ENCODE measurements at regions not wholly inside any gene's neighbourhood (a gene's known extent, or its start where the extent isn't known, plus 50 kb on each side); places are given as distances from the start of the nearest gene placed in this dataset.
"Not testable (repeated sequence)": the region's sequence is repeated elsewhere in the genome, so short reads cannot be mapped to it uniquely, and the experiment has no call there.

DNA sequence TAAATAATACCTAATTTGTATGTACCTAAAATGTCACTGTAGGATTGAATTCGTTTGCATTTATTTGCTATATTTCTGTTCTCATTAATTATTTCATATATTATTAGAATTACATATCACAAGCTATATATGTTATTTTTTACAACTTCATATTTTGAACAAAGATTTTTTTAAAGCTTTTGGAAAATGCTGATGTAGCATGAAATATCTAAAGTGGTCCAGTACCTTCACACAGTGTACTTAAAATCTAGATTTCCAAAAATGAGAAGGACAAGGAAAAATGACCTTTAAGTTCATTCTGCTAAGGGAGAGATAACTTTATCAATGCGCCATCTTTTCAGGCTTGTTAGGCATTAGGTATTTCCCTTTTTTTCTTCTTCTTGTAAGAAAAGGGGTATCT, 71.8 kb downstream of the LARP7 start:
- no peak for DNase-seq

DNA sequence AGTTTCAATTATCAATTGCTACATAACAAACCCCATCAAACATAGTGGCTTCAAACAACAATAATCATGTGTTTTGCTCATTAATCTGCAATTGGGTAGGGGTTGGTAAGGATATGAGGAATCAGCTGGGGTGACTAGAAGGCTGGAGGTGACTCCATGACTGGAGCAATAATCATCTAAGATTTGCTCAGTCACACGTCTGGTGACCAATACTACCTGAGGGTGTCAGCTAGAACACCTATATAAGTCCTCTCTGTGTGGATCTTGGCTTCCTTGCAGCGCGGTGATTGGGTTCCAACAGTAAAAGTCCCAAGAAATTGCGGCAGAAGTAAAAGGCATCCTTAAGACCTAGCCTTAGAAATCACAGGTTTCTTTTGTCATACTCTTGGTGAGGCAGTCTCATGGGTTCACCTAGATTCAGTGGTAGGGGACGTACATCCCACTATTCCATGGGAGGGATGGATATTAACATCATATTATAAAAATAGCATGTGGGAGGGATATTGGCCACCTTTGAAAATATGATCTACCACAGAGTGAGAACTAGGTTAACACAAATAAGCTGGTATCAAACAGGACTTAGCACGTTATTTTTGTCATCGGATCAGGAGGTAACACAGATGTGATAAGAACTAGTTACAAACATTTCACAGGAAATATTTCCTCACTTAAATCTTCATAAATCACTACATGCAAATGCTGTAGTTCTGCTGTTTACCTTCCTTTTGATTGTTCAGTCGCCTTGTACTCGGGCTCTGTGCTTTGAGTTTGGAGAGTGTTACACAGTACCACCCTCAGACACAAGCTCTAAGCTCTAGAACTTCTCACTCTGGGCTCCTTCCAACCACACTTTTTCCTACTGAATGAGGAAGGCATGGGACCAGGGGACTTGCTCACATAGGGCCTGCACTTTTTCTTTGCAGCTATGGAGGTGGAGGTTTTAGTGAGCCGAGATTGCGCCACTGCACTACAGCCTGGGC, 78.3 kb downstream of the LARP7 start:
- no peak for DNase-seq

DNA sequence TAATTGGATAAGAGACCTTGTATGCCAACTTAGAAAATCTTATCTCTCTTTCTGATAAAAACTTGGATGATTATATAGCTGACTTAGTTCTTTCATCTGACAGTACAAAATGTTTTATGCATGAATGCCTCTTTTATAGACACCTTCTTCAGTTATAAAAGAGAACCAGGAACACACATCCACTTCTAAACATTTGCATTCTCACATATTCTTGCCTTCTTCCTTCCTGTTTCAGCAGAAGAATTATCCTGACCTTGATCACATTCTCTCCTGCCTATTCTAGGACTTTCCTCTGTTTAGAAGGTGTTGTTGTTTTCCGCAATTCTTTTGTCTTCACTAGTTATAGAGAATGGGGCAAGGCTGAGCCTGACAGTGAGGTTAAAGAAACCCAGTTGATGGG, 80.9 kb downstream of the LARP7 start:
- no peak for DNase-seq

DNA sequence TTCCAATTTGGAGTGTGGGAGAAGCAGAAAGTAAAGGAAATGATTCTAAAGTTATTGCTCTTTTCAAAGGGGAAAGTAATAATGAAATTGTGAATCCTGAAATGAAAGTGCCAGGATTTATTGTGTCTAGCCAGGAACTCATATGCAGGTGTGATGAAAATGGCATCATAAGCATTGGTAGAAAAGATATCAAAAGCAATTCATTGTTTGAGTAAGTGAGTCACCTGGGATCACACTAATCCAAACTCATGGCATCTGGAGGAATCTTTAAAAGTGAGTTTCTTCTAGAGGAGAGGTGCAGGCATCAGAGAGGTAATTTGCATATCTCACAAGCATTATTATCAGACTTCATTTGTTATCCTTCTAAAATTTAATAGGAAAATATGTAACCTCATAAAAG, 84.7 kb downstream of the LARP7 start:
- DNase-seq: no peak

DNA sequence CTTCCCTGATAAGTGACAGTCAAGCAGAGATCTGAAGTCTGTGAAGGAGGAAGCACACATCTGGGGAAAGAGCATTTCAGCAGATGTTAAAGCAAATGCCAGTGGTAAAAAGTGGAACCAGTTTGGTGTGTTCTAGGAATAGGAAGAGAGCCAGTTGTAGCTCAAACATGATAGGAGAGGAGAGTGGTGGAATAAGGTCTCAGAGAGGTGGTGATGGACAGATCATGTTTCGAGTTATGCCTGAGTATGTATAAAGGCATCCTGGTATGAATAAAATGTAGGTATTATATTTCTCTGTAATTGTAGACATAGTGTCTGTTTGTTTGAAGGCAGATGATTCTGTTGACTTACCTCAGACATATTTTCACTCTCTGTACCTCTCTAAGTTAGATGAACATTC, 89.1 kb downstream of the LARP7 start:
- no peak for DNase-seq

DNA sequence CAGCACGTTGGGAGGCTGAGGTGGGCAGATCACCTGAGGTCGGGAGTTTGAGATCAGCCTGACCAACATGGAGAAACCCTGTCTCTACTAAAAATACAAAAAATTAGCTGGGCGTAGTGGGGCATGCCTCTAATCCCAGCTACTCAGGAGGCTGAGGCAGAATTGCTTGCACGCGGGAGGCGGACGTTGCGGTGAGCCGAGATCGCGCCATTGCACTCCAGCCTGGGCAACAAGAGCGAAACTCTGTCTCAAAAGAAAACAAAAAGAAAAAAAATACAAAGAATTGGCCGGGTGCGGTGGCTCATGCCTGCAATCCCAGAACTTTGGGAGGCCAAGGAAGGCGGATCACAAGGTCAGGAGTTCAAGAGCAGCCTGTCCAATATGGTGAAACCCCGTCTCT, 90.8 kb downstream of the LARP7 start:
- DNase-seq: not testable (repeated sequence)

DNA sequence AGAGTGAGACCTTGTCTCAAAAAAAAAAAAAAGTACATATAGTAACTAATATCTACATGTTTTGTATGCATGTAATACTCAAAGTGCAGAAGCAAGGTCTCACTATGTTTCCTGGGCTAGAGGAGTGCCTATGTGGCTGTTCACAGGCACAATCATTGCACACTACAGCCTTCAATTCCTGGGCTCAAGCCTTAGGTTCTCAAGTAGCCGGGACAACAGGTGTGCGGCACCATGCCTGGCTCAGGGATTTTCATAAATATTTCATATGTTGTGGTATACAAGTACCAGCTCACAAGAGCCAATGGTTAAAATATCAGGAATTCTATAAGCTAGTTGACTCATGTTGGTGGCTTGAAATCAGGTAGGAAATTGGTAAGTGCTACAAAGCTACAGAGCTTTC, 94.8 kb downstream of the LARP7 start:
- no peak for DNase-seq

DNA sequence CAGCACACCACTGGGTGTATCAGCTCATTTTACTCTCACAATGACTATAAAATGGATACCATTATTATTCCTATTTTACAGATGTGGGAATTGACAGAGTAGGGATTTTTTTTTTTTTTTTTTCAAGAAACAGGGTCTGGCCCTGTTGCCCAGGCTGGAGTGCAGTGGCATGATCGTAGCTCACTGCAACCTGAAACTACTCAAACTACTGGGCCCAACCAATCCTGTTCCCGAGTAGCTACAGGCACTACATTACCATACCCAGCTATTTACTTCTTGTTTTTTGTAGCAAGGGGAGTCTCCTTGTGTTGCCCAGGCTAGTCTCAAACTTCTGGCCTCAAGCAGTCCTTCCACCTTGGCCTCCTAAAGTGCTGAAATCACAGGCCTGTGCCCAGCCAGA, 95.2 kb downstream of the LARP7 start:
- DNase-seq: no peak

DNA sequence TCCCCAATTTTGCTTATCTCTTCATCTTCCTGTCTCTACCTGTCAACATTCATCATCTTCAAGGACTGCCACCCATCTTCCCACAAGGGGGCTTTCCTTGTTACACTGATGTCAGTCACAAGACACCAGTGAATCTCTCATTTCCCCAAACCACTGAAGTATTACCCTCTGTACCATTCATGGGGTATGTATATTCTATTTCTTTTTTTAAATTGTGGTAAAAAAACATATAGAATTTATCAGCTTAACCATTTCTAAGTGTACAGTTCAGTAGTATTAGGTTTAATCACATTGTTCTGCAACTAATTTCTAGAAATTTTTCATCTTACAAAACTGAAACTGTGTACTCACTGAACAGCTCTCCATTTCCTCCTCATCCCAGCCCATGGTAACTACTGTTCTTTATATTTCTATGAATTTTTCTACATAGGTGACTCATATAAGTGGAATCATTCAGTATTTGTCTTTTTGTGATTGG, 98.6 kb downstream of the LARP7 start:
- DNase-seq: no peak

DNA sequence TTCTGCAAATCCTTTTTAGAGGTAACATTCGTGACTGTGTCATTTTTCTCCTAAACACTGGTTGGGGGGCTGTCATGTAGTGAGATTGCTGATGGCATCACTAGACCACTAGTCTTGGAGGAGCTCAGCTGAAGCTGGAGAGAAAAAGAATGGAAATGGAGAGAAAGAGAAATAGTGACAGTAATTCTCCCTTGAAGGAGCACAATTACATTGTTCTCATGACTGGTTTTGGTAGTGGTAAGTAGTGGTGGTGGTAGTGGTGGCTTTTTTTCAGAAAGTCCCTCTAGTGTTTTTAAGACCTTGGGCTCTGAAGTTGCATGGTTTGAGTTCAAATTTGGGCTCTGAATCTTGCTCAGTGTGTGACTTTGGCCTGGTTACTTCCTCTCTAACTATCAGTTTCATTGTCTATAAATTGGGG, 99.8 kb downstream of the LARP7 start:
- DNase-seq: no peak

DNA sequence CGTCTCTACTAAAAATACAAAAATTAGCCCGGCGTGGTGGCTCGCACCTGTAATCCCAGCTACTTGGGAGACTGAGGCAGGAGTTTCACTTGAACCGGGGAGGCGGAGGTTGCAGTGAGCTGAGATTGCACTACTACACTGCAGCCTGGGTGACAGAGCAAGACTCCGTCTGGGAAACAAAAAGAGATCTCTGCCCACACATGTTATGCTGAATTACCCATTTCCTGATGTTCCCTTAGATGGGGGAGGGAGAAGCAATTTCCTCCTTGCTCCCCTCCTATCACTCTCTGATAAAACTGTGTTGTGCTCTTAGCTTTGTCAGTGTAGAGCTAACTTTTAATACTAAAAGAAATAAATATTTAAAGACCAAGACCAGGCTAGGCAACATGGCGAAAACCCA, 102.5 kb downstream of the LARP7 start:
- DNase-seq: no peak

DNA sequence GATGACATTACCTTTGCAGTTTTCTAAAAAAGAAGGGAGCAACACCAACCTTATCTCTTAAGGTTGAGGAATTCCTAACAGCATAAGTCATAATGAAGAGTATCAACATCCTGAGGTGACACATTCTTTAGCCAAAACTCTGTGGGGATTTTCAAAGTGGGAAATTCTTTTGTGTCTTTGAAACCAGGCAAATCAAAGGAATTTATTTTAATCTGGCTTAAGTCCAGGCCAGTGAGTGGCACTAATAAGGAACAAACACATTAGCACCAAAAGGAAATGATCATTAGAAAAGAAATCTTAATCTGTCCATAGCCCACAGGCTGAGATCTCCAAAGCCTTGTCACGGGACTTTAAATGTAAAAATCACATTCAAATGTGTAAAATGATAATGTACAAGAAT, 110.1 kb downstream of the LARP7 start:
- no peak for DNase-seq

DNA sequence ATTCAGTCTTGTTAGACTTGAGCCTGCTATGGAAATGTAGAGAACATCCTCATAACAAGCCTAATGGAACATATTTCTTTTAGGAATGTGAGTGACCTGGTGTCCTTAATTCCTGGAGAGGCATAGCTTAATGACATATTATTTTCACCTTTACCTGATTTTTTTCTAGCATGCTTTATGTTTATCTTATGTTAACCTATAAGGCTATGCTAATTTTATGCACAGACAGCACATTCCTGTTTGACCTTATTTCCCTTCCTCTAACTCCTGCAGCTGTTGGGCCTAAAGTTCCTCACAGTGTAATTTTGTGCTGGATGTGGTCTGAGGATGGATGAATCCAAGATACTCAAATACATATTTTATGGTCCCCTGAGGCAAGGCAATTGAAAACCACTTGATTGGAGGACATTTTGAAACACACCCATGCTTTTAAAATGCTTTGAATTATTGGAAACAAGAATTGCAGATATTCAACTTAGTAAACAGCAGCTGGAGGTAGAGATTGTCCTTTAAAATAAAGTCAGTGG, 111.5 kb downstream of the LARP7 start:
- no peak for DNase-seq

DNA sequence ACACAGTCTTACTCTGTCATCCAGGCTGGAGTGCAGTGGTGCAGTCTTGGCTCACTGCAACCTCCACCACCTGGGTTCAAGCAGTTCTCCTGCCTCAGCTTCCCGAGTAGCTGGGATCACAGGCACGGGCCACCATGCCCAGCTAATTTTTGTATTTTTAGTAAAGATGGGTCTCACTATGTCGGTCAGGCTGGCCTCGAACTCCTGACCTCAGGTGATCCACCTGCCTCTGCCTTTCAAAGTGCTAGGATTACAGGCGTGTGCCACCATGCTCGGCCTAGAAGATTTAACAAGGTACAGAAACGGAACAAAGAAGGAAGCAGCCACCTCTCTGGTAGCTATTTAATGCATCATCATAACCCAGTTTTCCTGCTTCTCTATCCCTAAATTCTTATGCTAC, 113.8 kb downstream of the LARP7 start:
- not testable (repeated sequence) for DNase-seq

DNA sequence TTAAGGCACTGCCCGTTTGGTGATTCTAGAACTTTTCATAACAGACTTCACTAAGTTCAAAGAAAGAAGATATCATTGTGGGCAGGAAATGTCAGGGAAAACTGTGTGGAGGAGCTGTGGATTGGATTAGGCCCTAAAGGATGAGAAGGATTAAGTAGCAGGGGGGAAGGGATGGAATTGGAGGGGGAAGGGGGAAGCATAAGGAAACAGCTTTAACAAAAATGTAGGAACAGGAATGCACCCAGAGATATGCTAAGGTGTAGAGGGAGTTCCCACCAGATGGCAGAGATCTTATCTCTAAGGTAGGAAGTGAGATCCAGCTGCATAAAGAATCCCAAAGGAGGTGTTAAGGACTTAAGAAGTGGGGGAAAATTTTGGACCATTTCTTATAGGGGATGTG, 114.5 kb downstream of the LARP7 start:
- DNase-seq: no peak

DNA sequence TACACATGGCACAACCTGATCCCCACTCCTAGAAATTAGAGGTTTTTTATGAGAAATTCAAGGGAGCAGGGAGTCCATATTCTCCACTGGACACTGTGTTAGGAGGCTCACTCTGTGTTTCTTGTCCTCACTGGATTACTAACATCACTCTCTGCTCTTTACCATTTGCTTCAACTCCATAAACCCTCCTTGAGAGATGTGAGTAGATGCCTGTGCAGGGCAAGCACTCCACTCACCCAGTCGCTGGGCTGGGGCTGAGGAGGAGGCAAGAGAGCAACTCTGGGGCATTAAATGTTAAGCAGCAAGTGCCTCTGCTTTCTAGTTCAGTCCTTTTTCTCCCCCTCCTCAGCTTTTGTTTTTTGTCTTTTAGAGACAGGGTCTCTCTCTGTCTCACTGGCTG, 115.1 kb downstream of the LARP7 start:
- no peak for DNase-seq

DNA sequence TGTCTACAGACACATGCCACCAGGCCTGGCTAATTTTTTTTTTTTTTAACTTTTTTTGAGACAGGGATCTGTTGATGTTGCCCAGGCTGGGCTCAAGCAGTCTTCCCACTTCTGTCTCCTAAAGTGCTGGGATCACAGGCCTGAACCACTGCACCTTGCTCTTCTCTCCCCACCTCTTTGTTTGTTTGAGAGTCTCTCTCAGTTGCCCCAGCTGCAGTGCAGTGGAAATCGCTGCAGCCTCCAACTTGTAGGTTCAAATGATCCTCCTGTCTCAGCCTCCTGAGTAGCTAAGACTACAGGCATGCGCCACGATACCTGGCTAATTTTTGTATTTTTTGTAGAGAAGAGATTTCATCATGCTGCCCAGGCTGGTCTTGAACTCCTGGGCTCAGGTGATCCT, 115.6 kb downstream of the LARP7 start:
- no peak for DNase-seq

DNA sequence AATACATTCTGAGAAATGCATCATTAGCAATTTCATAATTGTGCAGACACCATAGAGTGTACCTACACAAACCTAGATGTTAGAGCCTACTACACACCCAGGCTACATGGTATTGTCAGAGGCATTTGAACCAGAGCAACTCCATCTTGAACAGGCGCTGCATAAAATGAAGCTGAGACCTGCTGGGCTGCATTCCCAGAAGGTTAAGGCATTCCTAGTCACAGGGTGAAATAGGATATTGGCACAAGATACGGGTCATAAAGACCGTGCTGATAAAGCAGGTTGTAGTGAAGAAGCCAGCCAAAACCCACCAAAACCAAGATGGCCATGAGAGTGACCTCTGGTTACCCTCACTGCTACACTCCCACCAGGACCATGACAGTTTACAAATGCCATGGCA, 116.4 kb downstream of the LARP7 start:
- DNase-seq: no peak

DNA sequence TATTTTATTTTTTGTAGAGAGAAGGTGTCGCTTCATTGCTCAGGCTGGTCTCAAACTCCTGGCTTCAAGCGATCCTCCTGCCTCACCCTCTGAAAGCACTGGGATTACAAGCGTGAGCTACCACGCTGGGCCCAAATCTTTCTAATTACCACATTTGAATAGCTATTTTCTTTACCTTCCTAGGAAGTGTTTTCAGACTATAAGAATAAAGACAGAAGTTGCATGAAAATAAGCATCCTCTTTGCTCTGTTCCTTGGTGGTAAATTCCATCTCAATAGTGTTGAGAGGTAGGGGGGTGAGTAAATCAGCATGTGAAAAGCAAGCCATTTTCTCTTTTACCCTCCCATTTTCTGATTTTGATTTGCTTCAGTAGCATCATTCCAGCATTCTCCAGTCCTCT, 122.4 kb downstream of the LARP7 start:
- DNase-seq: no peak

DNA sequence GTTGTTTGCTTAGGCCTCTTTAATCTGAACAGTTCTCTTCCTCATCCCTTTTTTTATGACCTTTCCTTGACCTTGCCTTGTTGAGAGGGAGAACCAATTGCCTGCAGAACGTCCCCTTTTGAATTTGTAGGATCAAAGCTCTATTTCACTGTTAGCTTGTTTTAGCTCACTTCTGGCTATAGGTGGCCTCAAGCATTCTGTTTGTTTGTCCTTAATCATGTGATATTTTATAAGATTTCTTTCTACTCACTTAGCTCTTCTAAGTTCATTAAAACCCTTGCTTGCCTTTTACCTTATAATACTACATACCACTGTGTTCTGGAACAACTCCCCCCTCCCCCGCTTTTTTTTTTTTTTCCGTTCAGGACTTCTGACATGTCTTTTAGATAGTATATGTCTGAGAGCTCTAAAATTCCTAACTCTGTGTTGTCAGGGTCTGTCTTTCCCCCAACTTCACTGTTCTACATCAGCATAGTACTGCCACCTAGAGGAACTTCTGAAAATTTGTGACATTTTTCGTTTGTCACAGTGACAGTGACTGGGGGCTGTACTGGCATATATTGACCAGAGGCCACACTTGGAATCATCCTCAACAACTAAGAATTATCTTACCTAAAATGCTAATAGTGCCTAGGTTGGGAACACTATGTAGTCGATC, 128.5 kb downstream of the LARP7 start:
- DNase-seq: peak in 1 of 2 donors; percentile 3

DNA sequence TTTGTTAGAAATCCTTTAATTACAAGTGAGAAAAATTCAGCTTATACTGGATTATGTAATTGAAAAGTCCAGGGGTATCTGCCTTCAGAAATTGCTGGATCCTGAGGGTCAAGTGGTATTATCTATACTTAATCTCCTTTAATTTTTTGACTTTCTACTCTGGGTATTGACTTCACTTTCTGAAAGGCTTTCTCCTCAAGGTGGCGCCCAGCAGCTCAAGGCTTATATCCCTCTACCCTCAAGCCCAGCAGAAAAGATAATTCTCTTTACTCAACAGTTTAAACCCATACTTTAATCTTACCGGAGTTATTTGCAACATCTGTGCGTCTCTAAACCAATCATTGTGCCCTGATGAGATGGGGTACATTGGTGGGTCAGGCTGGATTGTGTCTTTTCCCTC, 129.5 kb downstream of the LARP7 start:
- no peak for DNase-seq

DNA sequence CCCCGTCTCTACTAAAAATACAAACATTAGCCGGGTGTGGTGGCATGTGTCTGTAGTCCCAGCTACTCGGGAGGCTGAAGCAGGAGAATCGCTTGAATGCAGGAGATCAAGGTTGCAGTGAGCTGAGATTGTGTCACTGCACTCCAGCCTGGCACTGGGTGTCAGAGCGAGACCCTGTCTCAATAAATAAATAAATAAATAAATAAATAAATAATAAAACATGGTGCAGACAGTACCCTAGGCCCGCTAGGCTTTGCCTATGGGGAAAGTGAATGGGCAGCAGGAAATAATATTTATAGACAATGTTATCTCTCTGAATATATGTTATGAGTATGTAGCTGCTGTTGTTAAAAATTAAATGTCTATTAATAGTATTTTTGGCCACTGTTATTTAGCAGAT, 130.4 kb downstream of the LARP7 start:
- DNase-seq: no peak

DNA sequence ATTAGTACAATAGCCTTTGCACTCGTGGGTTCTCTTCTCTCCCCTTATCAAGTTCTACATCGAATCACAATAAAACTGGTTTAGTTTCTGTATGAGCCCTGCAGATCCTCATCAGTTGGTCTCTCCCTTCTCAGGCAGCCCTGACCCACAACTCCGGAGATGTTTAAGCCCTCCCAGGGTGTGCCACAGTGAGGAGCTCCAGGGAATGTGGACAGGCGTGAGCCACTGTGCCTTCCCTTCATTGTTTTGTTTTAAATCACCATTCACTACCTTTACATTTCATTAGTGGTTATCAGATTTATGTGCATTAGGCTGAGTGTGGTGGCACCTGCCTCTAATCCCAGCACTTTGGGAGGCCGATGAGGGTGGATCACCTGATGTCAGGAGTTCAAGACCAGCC, 133.2 kb downstream of the LARP7 start:
- no peak for DNase-seq
